Body of pancreas (tissue), 4 donors: ENCODE measurements at regions not wholly inside any gene's neighbourhood (a gene's known extent, or its start where the extent isn't known, plus 50 kb on each side); places are given as distances from the start of the nearest gene placed in this dataset.

Source experiments
- ATAC-seq: fragments of 150-250 bp; one replicate; pipeline ENCODE4 v1.9.1; 2016
- DNase-seq, 4 donors: peaks; one replicate each; pipeline ENCODE4 v3.0.0-alpha.2; 2019
- H3K27ac ChIP-seq, 4 donors: fragments of 200-600 bp; sonication (generic); 1 replicate in 3 of 4; 2 replicates in 1 of 4; pipeline versions ENCODE4 v1.5.1 to v1.6.1; 2016 to 2019; ENCODE audit warnings: mild to moderate bottlenecking in 1 of 4, mixed read lengths in 1 of 4, moderate library complexity in 1 of 4
- H3K27me3 ChIP-seq, 2 donors: fragments of 200-600 bp; sonication (generic); one replicate each; pipeline ENCODE4 v1.6.0; 2016; ENCODE audit warnings: mild to moderate bottlenecking in 1 of 2
- H3K36me3 ChIP-seq, 2 donors: fragments of 200-600 bp; sonication (generic); replicated peaks in 1 of 2; 2 replicates each; pipeline ENCODE4 v1.5.1; 2016; ENCODE audit warnings: low read depth in 2 of 2; ENCODE audit not compliant: insufficient read depth in 1 of 2
- H3K4me1 ChIP-seq: fragments of 200-600 bp; sonication (generic); one replicate; pipeline ENCODE4 v1.6.0; 2016
- H3K4me3 ChIP-seq, 2 donors: fragments of 200-600 bp; sonication (generic); 1 replicate in 1 of 2; 2 replicates in 1 of 2; pipeline ENCODE4 v1.5.1; 2016 to 2019
- H3K9me3 ChIP-seq, 3 donors: fragments of 200-600 bp; sonication (generic); 1 replicate in 2 of 3; 2 replicates in 1 of 3; pipeline ENCODE4 v1.5.1; 2016
- POLR2A ChIP-seq, 3 donors: fragments of 450-650 bp; IDR thresholded peaks; one replicate each; pipeline ENCODE4 v1.6.1; 2016; ENCODE audit warnings: antibody characterized with exemption in 3 of 3, mild to moderate bottlenecking in 2 of 3
- WGBS, 2 donors: methylation state at CpG; one replicate each; pipeline ENCODE4 v1.1.5; 2017; 5-methylcytosine and 5-hydroxymethylcytosine counted together
- intact Hi-C: fragments of 100-400 bp; cut with DNase I; formaldehyde crosslinking; loops from one replicate; pipeline ENCODE4 v1.15.1; 2023
- TF ChIP-seq, protein P1 (sequence below), 7 experiments: fragments of 450-650 bp in 4 of 7; fragments of 200-600 bp in 3 of 7; sonication (generic) in 3 of 7; IDR thresholded peaks; one replicate each; pipeline ENCODE4 v1.5.1; 2016 to 2019; ENCODE audit warnings: antibody characterized with exemption in 7 of 7

DNA sequence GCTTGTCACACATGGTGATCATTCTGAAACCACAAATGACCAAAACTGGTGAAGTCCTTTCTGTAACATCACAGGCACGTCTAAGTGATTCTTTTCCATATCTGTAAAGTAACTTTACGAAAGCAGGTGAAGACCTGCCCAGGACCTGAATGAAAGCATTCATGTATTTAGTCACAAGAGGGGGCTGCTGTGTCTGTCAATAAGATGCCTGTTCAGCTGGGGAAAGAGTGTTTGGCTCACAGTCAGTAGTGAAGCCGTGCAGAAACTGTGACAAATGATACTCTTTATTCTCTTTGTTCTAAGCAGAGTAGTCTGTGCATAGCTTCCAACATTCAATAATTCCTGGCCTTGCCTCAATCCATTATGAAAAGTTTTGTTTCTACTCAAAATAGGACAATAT is 373.5 kb upstream of the OR4E1 start:
- 3 to 8% methylated on average over 3 of the region's 3 CpGs for WGBS, 2 donors
- Histone ChIP-seq H3K4me1 (no peaks in the 10 kb centered on the region), H3K27me3 (no peaks in the 10 kb centered on the region), H3K36me3 (no peaks in the 10 kb centered on the region), H3K9me3 (no peaks in the 10 kb centered on the region), H3K4me3 (no peak overlapping the region), H3K27ac (no peak overlapping the region)
- no peak for TF ChIP-seq POLR2A (IDR thresholded peaks at IDR 0.05)
- TF ChIP-seq, protein P1, sequence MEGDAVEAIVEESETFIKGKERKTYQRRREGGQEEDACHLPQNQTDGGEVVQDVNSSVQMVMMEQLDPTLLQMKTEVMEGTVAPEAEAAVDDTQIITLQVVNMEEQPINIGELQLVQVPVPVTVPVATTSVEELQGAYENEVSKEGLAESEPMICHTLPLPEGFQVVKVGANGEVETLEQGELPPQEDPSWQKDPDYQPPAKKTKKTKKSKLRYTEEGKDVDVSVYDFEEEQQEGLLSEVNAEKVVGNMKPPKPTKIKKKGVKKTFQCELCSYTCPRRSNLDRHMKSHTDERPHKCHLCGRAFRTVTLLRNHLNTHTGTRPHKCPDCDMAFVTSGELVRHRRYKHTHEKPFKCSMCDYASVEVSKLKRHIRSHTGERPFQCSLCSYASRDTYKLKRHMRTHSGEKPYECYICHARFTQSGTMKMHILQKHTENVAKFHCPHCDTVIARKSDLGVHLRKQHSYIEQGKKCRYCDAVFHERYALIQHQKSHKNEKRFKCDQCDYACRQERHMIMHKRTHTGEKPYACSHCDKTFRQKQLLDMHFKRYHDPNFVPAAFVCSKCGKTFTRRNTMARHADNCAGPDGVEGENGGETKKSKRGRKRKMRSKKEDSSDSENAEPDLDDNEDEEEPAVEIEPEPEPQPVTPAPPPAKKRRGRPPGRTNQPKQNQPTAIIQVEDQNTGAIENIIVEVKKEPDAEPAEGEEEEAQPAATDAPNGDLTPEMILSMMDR (IDR thresholded peaks at IDR 0.05): peak in 2 of 7 experiments; percentile 7 to 24
- intact Hi-C loops: no loop called here
- ATAC-seq (no peak), DNase-seq (peak in 1 of 4 donors; percentile 7)

DNA sequence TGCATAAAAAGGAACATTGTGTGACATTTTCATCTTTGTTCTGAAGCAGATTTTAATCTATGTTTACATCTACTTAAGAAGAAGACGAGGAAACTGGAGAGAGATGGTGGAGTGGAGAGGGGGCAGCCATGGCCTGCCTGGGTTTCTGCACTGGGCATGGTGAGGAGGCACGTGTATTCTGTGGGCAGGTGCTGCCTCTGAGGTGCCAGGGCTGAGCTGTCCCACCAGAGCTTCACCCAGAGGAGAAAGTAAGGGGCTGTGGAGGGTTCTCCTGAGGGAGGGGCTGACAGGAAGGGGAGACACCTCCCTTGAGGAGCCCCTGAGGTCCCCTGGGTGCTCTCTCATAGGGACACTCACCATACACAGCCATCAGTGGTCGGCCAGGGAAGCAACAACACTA is 372.4 kb upstream of the OR4E1 start:
- H3K4me3 ChIP-seq: no peak overlapping the region
- no peak overlapping the region for H3K27ac ChIP-seq
- intact Hi-C loops: no loop called here
- H3K36me3 ChIP-seq: no peaks in the 10 kb centered on the region
- no peaks in the 10 kb centered on the region for H3K4me1 ChIP-seq
- H3K9me3 ChIP-seq: no peaks in the 10 kb centered on the region
- ATAC-seq (no peak), DNase-seq (no peak)
- WGBS, 2 donors: 41 to 48% methylated on average over 3 of the region's 3 CpGs
- H3K27me3 ChIP-seq: no peaks in the 10 kb centered on the region
- TF ChIP-seq, protein P1 (IDR thresholded peaks at IDR 0.05): no peak
- no peak for TF ChIP-seq POLR2A (IDR thresholded peaks at IDR 0.05)

DNA sequence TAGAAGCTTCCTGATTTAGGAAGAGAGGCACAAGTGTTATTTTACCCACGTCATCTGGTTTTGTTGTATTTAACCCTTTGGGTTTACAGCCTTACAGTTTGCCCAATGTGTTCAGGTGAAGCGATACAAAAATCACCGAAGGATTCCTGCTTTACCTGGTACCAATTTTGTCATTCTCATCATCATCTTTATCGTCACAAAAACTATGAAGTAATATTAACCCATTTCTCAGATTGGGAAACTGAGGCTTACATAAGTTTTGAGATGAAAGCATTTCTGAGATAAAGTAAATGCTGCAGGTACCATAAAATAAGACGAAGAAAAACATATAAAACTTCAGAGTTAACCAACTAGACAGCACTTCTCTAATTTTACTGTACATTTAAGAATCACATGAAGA is 370.6 kb upstream of the OR4E1 start:
- DNase-seq: no peak
- TF ChIP-seq, protein P1 (IDR thresholded peaks at IDR 0.05): no peak
- TF ChIP-seq POLR2A (IDR thresholded peaks at IDR 0.05): no peak
- H3K4me3 ChIP-seq: no peak overlapping the region
- no peak for ATAC-seq
- no peaks in the 10 kb centered on the region for H3K36me3 ChIP-seq
- 53 to 61% methylated on average over 5 of the region's 5 CpGs for WGBS, 2 donors
- H3K27ac ChIP-seq: no peak overlapping the region
- H3K27me3 ChIP-seq: no peaks in the 10 kb centered on the region
- H3K4me1 ChIP-seq: no peaks in the 10 kb centered on the region
- intact Hi-C loops: no loop called here
- H3K9me3 ChIP-seq: no peaks in the 10 kb centered on the region

DNA sequence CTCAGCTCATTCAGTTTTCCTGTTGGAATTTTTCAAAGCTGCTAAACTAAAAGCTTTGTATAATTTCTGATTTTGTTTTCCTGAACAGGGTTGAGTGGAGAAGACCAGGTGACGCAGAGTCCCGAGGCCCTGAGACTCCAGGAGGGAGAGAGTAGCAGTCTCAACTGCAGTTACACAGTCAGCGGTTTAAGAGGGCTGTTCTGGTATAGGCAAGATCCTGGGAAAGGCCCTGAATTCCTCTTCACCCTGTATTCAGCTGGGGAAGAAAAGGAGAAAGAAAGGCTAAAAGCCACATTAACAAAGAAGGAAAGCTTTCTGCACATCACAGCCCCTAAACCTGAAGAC is 367.1 kb upstream of the OR4E1 start:
- ATAC-seq: no peak
- no peak overlapping the region for H3K4me3 ChIP-seq

More for the DNA sequence above, 367.1 kb upstream of the OR4E1 start:
- H3K36me3 ChIP-seq: no peaks in the 10 kb centered on the region
- no peaks in the 10 kb centered on the region for H3K9me3 ChIP-seq
- 71 to 82% methylated on average over 3 of the region's 3 CpGs for WGBS, 2 donors
- H3K27me3 ChIP-seq: no peaks in the 10 kb centered on the region
- no peaks in the 10 kb centered on the region for H3K4me1 ChIP-seq
- no peak for DNase-seq
- TF ChIP-seq, protein P1 (IDR thresholded peaks at IDR 0.05): no peak
- TF ChIP-seq POLR2A (IDR thresholded peaks at IDR 0.05): no peak
- no peak overlapping the region for H3K27ac ChIP-seq
- intact Hi-C loops: no loop called here
